Psoas muscle (tissue), 7 donors: ENCODE measurements at regions not wholly inside any gene's neighbourhood (a gene's known extent, or its start where the extent isn't known, plus 50 kb on each side); places are given as distances from the start of the nearest gene placed in this dataset.

Source experiments
- ATAC-seq, 4 donors: fragments of 200-7000 bp; cut with Tn5 transposase; one replicate each; pipeline ENCODE4 v1.9.1; 2020; ENCODE audit warnings: moderate library complexity in 3 of 4, mild to moderate bottlenecking in 2 of 4
- DNase-seq, 2 donors: peaks; one replicate each; pipeline ENCODE4 v3.0.0-alpha.2; 2020
- H3K27ac ChIP-seq: fragments of 200-600 bp; one replicate; pipeline ENCODE4 v1.8.0; 2022
- H3K27me3 ChIP-seq, 3 donors: fragments of 200-600 bp in 1 of 3; one replicate each; pipeline versions ENCODE4 v1.6.1 to v1.8.0; 2013 to 2022; ENCODE audit warnings: low read length in 2 of 3, mild to moderate bottlenecking in 2 of 3, moderate library complexity in 1 of 3; ENCODE audit not compliant: insufficient read depth in 3 of 3
- H3K36me3 ChIP-seq, 2 donors: fragments of 200-600 bp in 1 of 2; one replicate each; pipeline versions ENCODE4 v1.6.1 to v1.8.0; 2013 to 2022; ENCODE audit warnings: low read depth in 1 of 2, mild to moderate bottlenecking in 1 of 2, moderate library complexity in 1 of 2; ENCODE audit not compliant: insufficient read depth in 1 of 2
- H3K4me1 ChIP-seq: fragments of 200-600 bp; one replicate; pipeline ENCODE4 v1.8.0; 2022
- H3K4me3 ChIP-seq: fragments of 200-600 bp; one replicate; pipeline ENCODE4 v1.8.0; 2022; ENCODE audit warnings: mild to moderate bottlenecking
- H3K9me3 ChIP-seq: fragments of 200-600 bp; one replicate; pipeline ENCODE4 v1.8.0; 2022
- WGBS, 3 donors: extraction: QIAGEN DNeasy Blood & Tissue Kit; methylation state at CpG; one replicate each; pipeline versions ENCODE4 v1.1.6 to v1.1.7; 2013; 5-methylcytosine and 5-hydroxymethylcytosine counted together
- intact Hi-C, 2 donors: fragments of 100-400 bp; cut with DNase I; formaldehyde crosslinking; loops; one replicate each; pipeline versions ENCODE4 v1.11.0 to v1.14.2; 2022
- TF ChIP-seq, protein P1 (sequence below): fragments of 200-600 bp; IDR thresholded peaks from one replicate; pipeline ENCODE4 v1.8.0; 2022; ENCODE audit warnings: antibody characterized with exemption
- donor health status: healthy with polysubstance abuse.
- donor health status: DM: no; HTN: no; CAD: no; lungs with moderate emphysema.
- donor health status: Bipolar disorder and iron deficiency.
- donor health status: healthy.
- donor health status: DM: yes; HTN: yes; CAD: no.
- donor health status: DM: no; HTN: no; CAD: no.
- donor health status: DM: yes; HTN: yes; CAD: no.

DNA sequence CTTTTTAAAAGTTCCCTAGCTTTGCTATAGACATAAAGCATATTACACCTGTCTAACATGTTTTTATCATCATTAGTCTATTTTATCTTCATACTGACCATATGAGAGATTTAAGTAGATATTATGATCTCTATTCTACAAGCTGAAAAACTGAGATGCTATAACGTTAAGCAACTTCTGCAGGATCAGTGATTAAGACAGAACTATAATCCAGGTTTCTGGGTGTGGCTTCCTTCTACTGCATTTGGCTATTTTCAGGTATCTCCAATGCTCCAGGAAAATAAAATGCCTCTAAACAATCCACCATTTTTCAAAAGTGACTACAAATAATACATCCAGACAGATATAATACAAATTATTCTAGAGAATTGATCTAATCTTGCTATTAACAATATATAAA lies 53.4 kb downstream of the RGS2 start:
- ATAC-seq (no peak), DNase-seq (no peak)
- Histone ChIP-seq H3K4me1 (no peaks in the 10 kb centered on the region), H3K36me3 (no peaks in the 10 kb centered on the region), H3K9me3 (no peaks in the 10 kb centered on the region), H3K27me3 (no peaks in the 10 kb centered on the region), H3K4me3 (no peak overlapping the region), H3K27ac (no peak overlapping the region)
- 56 to 67% (median 58%) methylated on average over 1 of the region's 1 CpG for WGBS, 3 donors
- intact Hi-C loops, result no loop called here
- TF ChIP-seq, protein P1, sequence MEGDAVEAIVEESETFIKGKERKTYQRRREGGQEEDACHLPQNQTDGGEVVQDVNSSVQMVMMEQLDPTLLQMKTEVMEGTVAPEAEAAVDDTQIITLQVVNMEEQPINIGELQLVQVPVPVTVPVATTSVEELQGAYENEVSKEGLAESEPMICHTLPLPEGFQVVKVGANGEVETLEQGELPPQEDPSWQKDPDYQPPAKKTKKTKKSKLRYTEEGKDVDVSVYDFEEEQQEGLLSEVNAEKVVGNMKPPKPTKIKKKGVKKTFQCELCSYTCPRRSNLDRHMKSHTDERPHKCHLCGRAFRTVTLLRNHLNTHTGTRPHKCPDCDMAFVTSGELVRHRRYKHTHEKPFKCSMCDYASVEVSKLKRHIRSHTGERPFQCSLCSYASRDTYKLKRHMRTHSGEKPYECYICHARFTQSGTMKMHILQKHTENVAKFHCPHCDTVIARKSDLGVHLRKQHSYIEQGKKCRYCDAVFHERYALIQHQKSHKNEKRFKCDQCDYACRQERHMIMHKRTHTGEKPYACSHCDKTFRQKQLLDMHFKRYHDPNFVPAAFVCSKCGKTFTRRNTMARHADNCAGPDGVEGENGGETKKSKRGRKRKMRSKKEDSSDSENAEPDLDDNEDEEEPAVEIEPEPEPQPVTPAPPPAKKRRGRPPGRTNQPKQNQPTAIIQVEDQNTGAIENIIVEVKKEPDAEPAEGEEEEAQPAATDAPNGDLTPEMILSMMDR, result no peak

DNA sequence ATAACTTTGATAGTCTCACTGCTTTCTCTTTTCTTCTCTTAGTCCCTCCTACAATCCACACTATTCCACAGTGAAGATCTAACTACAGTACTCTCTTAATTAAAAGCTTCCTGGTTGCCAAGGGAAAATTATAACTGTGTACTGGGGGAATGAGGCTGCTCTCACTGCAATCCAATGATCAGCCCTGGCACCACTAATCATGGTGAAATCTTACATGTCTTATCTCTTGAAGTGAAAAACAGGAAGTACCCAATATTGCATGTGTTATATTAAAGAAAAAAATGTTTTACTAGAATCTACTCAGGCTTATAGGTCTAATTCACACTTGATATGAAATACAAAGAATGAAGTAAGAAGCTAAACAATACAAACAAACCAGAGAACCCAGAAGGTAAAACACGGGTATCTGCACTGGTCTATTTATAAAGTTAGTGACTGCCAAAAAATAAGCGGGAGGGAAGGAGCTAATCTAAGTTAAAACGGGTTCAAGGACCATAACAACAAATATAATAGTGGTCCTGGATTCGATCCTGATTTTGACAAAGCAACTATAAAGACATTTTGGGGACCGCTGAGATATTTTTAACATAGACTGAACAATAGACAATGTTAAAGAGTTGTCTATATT lies 57.5 kb downstream of the RGS2 start:
- no peaks in the 10 kb centered on the region for H3K9me3 ChIP-seq
- H3K27me3 ChIP-seq, result no peaks in the 10 kb centered on the region
- H3K36me3 ChIP-seq, result no peaks in the 10 kb centered on the region
- intact Hi-C loops, result no loop called here
- WGBS, 3 donors, result 47 to 52% (median 49%) methylated on average over 5 of the region's 5 CpGs
- H3K27ac ChIP-seq, result no peak overlapping the region
- H3K4me3 ChIP-seq, result no peak overlapping the region
- TF ChIP-seq, protein P1, result no peak
- no peak for DNase-seq
- H3K4me1 ChIP-seq, result no peaks in the 10 kb centered on the region
- ATAC-seq, result no peak

DNA sequence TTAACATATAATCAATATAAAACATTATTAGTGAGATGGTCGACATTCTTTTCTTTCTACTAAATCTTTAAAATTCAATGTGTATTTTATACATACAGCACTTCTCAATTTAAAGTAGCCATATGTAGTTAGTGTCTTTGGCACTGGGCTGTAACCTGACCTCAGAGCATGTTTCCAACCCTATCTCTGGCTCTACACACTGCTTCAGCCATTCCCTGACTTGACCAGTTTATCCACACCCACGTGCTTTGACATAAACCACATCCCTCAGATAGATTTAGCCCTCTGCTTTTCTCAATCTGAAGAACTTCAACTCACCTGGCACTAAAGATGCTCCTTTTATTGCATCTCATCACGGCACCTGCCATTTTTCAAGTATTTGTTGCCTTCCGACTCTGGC lies 58.3 kb downstream of the RGS2 start:
- 77 to 80% (median 77%) methylated on average over 4 of the region's 4 CpGs for WGBS, 3 donors
- no peak overlapping the region for H3K27ac ChIP-seq
- TF ChIP-seq, protein P1, result no peak
- ATAC-seq (no peak), DNase-seq (no peak)
- H3K36me3 ChIP-seq, result no peaks in the 10 kb centered on the region
- no peaks in the 10 kb centered on the region for H3K4me1 ChIP-seq
- H3K9me3 ChIP-seq, result no peaks in the 10 kb centered on the region
- no peaks in the 10 kb centered on the region for H3K27me3 ChIP-seq
- no peak overlapping the region for H3K4me3 ChIP-seq
- intact Hi-C loops, result no loop called here

DNA sequence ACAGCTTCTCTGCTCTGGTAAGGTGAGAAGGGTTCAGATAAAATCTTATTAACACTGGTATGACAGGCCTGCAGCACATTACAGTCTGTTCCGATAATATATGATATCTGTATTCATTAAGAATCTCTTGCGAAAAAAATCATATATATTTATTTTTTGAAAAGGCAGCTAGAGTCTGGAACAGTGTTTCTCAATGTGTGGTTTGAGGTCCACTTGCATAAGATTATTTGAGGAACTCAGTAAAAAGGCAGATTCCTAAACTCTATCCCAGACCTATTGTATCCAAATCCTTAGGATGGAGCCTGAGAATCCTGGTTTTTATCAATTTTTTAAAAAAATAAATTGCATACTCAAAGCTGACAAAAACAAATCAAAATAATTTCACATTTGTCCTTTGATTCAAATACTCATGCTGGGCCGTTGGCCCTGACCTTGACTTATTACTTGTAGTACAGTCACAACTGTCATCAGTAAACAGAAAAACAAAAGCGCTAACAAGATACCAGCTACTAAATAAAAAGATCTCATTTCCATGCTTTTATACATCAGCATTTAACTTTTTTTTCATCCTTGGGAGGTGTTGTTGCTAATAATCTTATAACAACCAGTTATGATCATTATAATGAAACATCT lies 60.6 kb downstream of the RGS2 start:
- DNase-seq (no peak), ATAC-seq (no peak)
- H3K27ac ChIP-seq, result no peak overlapping the region
- H3K36me3 ChIP-seq, result no peaks in the 10 kb centered on the region
- intact Hi-C loops, result no loop called here
- no peaks in the 10 kb centered on the region for H3K27me3 ChIP-seq
- H3K4me1 ChIP-seq, result no peaks in the 10 kb centered on the region
- H3K9me3 ChIP-seq, result no peaks in the 10 kb centered on the region
- no peak overlapping the region for H3K4me3 ChIP-seq
- WGBS, 3 donors, result 84 to 87% (median 86%) methylated on average over 4 of the region's 4 CpGs
- TF ChIP-seq, protein P1, result no peak

DNA sequence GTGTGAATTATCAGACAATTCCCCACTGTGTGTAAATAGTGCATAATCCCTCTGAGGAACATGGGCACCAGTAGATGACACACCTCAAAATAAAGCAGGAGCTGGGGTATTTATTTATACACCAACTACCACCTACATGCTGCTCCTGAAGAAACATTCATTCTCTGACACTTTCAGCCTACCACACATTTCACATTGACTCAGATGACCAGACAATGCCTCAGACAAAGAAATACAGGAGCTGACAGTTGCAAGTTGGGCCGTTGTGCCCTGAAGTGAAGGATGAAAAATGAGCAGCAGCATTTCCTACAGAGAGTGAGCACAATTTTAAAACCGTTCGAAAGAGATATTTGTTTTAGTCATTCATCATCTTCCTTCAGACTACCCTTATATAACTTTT lies 63.2 kb downstream of the RGS2 start:
- ATAC-seq (no peak), DNase-seq (no peak)
- intact Hi-C loops, result no loop called here
- Histone ChIP-seq H3K27ac (no peak overlapping the region), H3K27me3 (no peaks in the 10 kb centered on the region), H3K4me3 (no peak overlapping the region), H3K4me1 (no peaks in the 10 kb centered on the region), H3K36me3 (no peaks in the 10 kb centered on the region), H3K9me3 (no peaks in the 10 kb centered on the region)
- 73 to 83% (median 79%) methylated on average over 3 of the region's 3 CpGs for WGBS, 3 donors
- TF ChIP-seq, protein P1, result no peak
